Stimulated activated CD4-positive, alpha-beta T cell treated with anti-CD3 and anti-CD28 coated beads, Interleukin-4, amount 100 ng/mL, for 24 hours (primary cell): ENCODE measurements at regions not wholly inside any gene's neighbourhood (a gene's known extent, or its start where the extent isn't known, plus 50 kb on each side); places are given as distances from the start of the nearest gene placed in this dataset.

Source experiments
- DNase-seq: peaks from one replicate; pipeline ENCODE4 v3.0.0-alpha.2; 2020

DNA sequence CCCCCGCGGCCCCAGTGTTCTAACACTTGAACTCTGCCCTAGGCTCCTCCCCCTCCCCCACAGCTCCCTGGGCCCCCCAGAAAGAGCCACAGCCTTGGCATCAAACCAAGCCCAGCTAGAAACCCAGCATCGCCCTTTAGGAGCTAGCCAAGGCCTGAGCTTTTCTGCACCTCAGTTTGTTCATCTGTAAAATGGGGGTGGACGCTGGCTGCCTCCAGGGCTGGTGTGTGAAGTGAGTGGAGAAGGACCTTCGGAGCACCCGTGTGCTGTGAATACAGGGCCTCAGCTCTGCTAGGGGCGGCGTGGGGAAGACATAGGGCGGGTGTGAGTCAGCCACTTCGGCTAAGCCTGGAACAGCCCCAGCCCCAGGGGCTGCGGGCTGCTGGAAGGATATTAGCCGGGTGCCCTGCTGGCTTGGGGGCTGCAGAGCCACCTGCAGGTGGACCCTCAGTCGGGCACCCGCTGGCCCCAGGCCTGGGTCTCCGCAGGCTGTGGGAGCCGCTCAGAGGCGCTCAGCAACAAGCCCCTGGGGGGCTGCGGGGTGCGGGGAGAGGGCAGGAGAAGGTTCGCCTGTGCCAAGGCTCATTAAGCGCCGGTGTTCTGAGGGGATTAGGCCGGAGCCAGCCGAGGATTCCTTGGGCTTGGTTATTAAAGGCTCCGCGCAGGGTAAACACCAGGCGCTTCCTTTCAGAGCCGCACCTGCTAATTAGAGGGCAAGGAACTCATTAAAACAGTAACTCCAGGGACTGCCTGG is 217.0 kb upstream of the CIBAR2 start:
- no peak for DNase-seq

DNA sequence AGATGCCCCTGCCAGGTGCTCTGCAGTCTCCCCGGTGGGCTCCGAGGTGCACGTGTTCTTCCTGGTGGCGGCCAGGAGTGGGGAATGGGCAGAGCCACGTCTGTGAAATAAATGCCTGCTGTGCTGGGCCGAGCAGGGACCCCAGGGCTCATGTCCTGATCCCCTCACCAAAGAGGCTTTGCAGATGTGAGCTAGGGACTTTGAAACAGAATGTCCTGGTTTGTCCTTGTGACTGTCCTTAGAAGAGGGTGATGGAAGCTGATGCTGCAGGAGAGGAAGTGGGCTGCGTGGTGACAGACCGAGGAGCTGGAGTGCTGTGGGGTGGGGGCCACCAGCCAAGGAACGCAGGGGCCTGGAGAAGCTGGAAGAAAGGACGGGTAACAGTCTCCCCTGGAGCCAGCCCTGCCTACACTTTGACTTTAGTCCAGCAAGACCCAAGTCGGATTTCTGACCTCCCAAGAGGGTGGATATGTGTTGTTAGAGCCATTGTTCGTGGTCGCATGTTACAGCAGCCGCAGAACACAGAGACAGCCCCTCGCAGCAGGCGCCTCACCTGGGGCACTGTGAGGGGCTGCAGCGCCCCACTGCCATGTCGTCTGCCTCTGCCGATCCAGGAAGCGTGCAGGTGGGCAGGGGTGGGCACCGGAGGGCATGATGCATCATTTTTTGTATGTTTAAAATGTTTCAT is 217.9 kb upstream of the CIBAR2 start:
- DNase-seq, result no peak

GRCh38 chr16:85330694-85331188 is 218.5 kb upstream of the CIBAR2 start:
- no peak for DNase-seq

- DNase-seq, result no peak
Observed at GRCh38 chr16:85331688-85332087, 219.4 kb upstream of the CIBAR2 start.

GRCh38 chr16:85332175-85332574 is 219.9 kb upstream of the CIBAR2 start:
- no peak for DNase-seq

GRCh38 chr16:85333337-85333736 is 221.1 kb upstream of the CIBAR2 start:
- DNase-seq, result no peak

GRCh38 chr16:85333744-85334640 is 221.7 kb upstream of the CIBAR2 start:
- DNase-seq, result no peak

DNA sequence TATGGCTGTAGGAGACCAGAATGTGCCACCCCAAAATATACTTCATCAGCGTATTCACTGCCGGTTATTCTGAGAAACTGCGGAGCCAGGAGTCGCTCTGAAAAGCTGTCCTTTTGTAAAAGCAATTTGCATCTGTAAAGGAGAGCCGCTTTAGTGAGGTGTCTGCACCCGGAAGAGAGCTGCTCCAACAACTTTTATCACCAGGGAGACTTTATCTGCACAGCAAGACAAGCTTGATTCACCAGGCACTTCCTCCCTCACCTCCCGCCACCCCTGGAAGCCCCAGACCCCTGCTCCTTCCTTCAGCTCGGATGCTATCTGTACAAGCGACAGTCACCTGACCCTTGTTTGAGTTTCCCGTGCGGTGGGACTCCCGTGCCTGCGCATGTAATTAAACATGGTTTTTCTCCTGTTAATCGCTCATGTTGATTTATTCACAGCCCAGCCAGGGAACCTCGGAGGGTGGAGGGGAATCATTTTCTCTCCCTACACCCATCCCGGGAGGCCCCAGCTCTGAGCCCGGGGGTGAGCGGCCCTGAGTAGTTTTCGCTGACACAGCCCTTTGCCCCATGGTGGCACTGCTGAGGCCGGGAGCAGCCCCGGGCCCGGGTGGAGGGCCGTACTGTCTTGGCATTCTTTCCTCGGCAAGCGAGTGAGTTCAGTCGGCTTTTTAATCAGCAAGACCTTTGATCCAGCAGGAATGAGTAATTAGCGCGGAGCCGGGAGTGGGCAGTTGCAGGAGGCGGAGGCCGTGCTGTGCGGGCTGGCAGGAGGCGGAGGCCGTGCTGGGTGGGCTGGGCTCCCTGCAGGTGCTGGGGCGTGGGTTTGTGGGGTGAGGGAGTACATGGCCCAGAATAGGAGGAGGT is 222.7 kb upstream of the CIBAR2 start:
- peak; percentile 12 for DNase-seq

DNA sequence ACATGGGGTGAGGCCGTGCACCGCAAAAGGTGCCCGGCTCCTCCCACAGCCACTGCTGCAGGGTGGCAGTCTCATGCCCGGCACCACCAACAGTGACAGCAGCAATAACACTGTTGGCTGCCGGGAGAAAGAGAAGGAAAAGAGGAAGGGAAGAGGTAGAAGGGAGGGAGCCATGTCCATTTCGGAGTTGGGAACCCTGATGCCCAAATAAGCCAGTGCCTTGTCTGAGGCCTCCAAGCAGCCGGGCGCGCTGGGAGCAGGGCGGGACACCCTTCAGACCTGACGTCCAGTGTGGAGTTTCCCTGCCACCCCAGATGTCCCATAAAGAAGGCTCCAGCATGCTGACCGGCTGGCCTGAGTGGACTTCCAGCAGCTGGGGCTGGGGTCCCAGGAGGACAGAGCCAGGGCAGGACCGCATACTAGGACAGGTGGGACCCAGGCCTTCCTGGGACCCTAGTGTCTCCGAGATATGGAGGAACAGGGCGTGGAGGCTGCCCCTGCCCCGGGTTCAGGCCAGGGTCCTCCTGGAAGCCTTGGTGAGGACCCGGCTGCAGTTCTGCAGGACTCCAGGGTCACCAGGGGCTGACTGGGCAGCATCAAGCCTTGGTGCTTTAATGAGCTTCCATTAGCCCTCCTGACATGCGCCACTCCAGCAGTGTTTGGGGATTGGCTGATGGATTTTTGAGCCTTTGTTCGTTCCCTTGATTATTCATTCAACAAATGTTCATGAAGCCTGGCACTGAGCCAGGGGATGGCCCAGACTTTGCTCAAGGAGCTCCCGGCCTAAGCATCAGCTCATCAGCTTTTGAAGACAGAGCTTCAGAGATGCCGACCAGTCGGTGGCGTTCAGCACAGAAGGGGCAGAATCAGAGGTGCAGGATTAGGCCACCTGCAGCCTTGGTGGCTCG is 223.6 kb upstream of the CIBAR2 start:
- DNase-seq, result no peak

DNA sequence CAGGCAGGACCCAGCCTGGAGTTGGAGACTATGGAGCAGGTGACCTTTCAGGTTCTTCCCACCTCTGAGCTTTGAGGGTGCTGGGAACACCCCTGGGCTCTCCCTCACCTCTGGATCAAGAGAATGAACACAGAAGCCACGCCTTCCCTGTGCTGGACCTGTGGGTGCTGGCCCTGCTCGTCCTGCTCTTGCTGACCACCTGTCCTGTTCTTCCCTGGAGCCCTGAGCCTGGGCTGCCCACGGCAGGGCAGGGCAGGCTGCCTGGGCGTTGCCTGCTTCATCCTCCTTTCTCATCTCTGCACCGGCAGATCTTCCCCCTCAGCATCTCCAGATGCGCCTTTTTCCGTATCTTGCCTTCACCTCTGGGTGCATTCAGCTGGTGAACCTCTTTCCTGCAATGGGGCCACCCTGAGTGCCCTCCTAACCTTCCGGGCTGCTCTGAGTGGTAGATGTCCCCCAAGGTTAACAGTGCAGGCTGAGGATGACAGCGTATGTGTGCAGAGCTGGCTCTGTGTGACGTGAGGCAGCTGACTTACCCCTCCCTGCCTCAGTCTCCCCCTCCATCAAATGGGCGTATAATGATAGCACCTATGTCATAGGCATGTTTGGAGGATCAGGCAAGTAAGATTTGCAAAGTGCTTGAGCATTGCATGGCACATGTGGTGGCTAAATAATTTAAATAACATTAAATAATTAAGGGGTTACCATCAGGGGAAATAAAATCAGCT is 225.8 kb upstream of the CIBAR2 start:
- no peak for DNase-seq

- no peak for DNase-seq
Observed at GRCh38 chr16:85338638-85338982, 226.3 kb upstream of the CIBAR2 start.

GRCh38 chr16:85338989-85339685 is 226.9 kb upstream of the CIBAR2 start:
- no peak for DNase-seq

GRCh38 chr16:85341972-85342695 is 229.9 kb upstream of the CIBAR2 start:
- no peak for DNase-seq

GRCh38 chr16:85344502-85345128 is 232.3 kb upstream of the CIBAR2 start:
- DNase-seq, result no peak

- DNase-seq, result no peak
Observed at GRCh38 chr16:85345129-85345639, 232.9 kb upstream of the CIBAR2 start.

DNA sequence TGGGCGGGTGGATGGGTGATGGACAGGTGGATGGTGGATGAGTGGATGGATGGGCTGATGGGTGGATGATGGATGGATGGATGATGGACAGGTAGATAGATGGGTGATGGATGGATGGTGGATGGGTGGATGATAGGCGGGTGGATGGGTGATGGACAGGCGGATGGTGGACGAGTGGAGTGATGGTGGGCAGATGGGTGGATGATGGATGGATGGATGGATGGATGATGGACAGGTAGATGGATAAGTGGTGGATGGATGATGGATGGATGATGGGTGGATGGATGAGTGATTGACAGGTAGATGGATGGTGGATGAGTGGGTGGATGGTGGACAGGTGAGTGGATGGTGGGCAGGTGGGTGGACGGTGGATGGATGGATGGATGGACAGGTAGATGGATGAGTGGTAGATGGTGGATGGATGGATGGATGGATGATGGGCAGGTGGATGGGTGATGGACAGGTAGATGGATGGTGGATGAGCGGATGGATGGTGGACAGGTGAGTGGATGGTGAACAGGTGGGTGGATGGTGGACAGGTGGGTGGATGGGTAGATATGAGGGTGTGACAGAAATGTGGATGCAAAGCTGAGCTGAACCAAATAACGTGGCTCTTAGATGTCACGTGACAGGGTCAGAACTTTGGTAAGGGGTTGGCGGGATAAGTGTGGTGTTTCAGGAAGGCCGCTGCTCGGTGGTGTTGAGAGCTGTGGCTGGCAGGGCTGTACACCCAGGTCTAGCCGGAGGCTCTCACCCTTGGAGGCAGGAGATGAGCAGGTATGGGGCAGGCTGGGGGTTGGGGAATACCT is 234.3 kb upstream of the CIBAR2 start:
- DNase-seq, result no peak

DNA sequence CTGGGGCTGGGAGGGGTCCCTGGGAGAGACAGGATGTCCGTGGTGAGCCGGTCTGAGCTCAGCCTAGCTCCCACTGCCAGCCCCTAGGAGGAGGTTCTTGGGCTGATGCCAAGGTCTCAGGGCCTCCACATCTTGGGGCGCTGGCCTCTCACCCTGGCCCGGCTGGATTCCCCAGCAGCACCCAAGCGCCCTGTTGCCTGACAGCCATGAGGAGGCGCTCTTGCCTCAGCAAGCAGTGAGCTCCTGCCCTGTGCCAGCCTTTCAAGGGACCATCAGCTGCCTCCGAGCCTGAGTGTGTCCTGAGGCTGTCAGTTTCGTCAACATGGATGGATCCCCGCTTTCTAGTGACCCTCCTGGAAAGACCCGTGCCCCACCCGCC is 234.9 kb upstream of the CIBAR2 start:
- DNase-seq, result no peak
